GM12878 (cell line): ENCODE measurements at regions not wholly inside any gene's neighbourhood (a gene's known extent, or its start where the extent isn't known, plus 50 kb on each side); places are given as distances from the start of the nearest gene placed in this dataset.

Source experiments
- ATAC-seq: fragments of 200-7000 bp; cut with Tn5 transposase; 3 replicates; pipeline ENCODE4 v1.9.1; 2020; ENCODE audit warnings: mild to moderate bottlenecking, moderate library complexity
- BruUV-seq: library from RNA; stranded (reverse); fragments of 400-500 nt; replicated peaks from 2 replicates; lab custom pipeline; 2021; lab: Mats Ljungman, UMichigan
- CTCF ChIA-PET: fragments of 300-600 bp; sonication (Branson Sonifier 250); formaldehyde crosslinking; extraction: SDS; loops from one replicate; lab custom pipeline; 2021; ENCODE audit warnings: inconsistent platforms; lab: Yijun Ruan, JAX
- POLR2A ChIA-PET: fragments of 350-600 bp; formaldehyde crosslinking; extraction: SDS; loops from one replicate; lab custom pipeline; 2021; ENCODE audit warnings: inconsistent platforms; lab: Charles Lee
- RAD21 ChIA-PET: fragments of 300-600 bp; sonication (Branson Sonifier 250); formaldehyde crosslinking; loops from one replicate; lab custom pipeline; 2023; ENCODE audit warnings: antibody characterized with exemption; ENCODE audit not compliant: unreplicated experiment; lab: Charles Lee
- SMC1A ChIA-PET: fragments of 300-600 bp; sonication (Branson Sonifier 250); formaldehyde crosslinking; loops from one replicate; lab custom pipeline; 2023; ENCODE audit not compliant: unreplicated experiment, uncharacterized antibody; lab: Charles Lee
- DNase-seq: peaks from one replicate; pipeline ENCODE4 v3.0.0-alpha.2; 2011; ENCODE audit warnings: low read depth, low spot score
- FAIRE-seq: peaks from 3 replicates; lab custom pipeline; 2011; peaks lifted over from hg19 to GRCh38; lab: Jason Lieb, UNC
- H2AFZ ChIP-seq: 2 replicates; pipeline ENCODE4 v1.6.0; 2011; ENCODE audit warnings: low read depth, low read length, control low read depth; ENCODE audit not compliant: control insufficient read depth
- H3K27ac ChIP-seq: 2 replicates; pipeline ENCODE4 v1.5.1; 2011; ENCODE audit warnings: control low read depth; ENCODE audit not compliant: control insufficient read depth, insufficient read depth
- H3K27me3 ChIP-seq, 2 experiments: replicated peaks in 1 of 2; 2 replicates each; pipeline versions ENCODE4 v1.6.0 to v1.6.1; 2011; ENCODE audit warnings: low read length in 1 of 2; ENCODE audit not compliant: control insufficient read depth in 2 of 2, insufficient read depth in 2 of 2
- H3K36me3 ChIP-seq, 2 experiments: 2 replicates each; pipeline ENCODE4 v1.5.1; 2011; ENCODE audit warnings: low read length in 1 of 2; ENCODE audit not compliant: control insufficient read depth in 2 of 2, insufficient read depth in 2 of 2
- H3K4me1 ChIP-seq: 2 replicates; pipeline ENCODE4 v1.6.1; 2011; ENCODE audit warnings: mild to moderate bottlenecking, low read length, moderate library complexity, mixed read lengths; ENCODE audit not compliant: control insufficient read depth, insufficient read depth
- H3K4me2 ChIP-seq: 2 replicates; pipeline ENCODE4 v1.6.0; 2011; ENCODE audit warnings: control low read depth; ENCODE audit not compliant: control insufficient read depth, insufficient read depth
- H3K4me3 ChIP-seq: fragments of 200-600 bp; sonication (generic); 2 replicates; pipeline ENCODE4 v1.5.1; 2016
- H3K79me2 ChIP-seq: 2 replicates; pipeline ENCODE4 v1.6.0; 2011; ENCODE audit warnings: low read length; ENCODE audit not compliant: control insufficient read depth, insufficient read depth
- H3K9ac ChIP-seq: 2 replicates; pipeline ENCODE4 v1.8.0; 2011; ENCODE audit warnings: low read length, control low read depth, mixed read lengths; ENCODE audit not compliant: control insufficient read depth, insufficient read depth
- H3K9me3 ChIP-seq: replicated peaks from 3 replicates; pipeline ENCODE4 v1.5.1; 2011; ENCODE audit warnings: mild to moderate bottlenecking, low read length; ENCODE audit not compliant: control insufficient read depth, insufficient read depth
- H4K20me1 ChIP-seq: 2 replicates; pipeline ENCODE4 v1.6.0; 2011; ENCODE audit not compliant: control insufficient read depth, insufficient read depth
- HCFC1 ChIP-seq: fragments of 150-350 bp; IDR thresholded peaks from 2 replicates; pipeline ENCODE4 v1.6.1; 2014; ENCODE audit warnings: low read length
- NFYA ChIP-seq: IDR thresholded peaks from 2 replicates; pipeline ENCODE4 v1.6.1; 2011; ENCODE audit warnings: low read depth, mild to moderate bottlenecking, low read length, improper control_type of control experiment, borderline replicate concordance
- NR2F1 ChIP-seq: fragments of 450-650 bp; conservative IDR thresholded peaks from 2 replicates; pipeline ENCODE4 v1.6.1; 2017; ENCODE audit warnings: mild to moderate bottlenecking
- SPI1 ChIP-seq: IDR thresholded peaks from 2 replicates; pipeline ENCODE4 v1.6.1; 2011; ENCODE audit warnings: low read depth, mild to moderate bottlenecking, low read length, moderate library complexity, borderline replicate concordance; ENCODE audit not compliant: insufficient read depth
- SUZ12 ChIP-seq: fragments of 200-600 bp; sonication (generic); IDR thresholded peaks from one replicate; pipeline ENCODE4 v1.6.1; 2018; ENCODE audit warnings: antibody characterized with exemption, mild to moderate bottlenecking; ENCODE audit not compliant: unreplicated experiment
- TARDBP ChIP-seq: IDR thresholded peaks from 2 replicates; pipeline ENCODE4 v1.6.1; 2016; ENCODE audit warnings: borderline replicate concordance
- WGBS: methylation state at CpG from one replicate; pipeline ENCODE4 v1.1.6; 2016; ENCODE audit warnings: low lambda C conversion rate; ENCODE audit not compliant: insufficient replicate concordance, insufficient coverage; ENCODE audit errors: missing lambda C conversion rate; 5-methylcytosine and 5-hydroxymethylcytosine counted together
- in situ Hi-C: fragments of 300-500 bp; cut with MboI; formaldehyde crosslinking; loops from 9 replicates; pipeline ENCODE4 v1.14.3; 2018; ENCODE audit warnings: mixed read lengths
- intact Hi-C: fragments of 100-400 bp; cut with micrococcal nuclease; formaldehyde crosslinking; loops from one replicate; pipeline ENCODE4 v1.14.2; 2022; ENCODE audit not compliant: unreplicated experiment
- TF ChIP-seq, protein P1 (sequence below): fragments of 450-650 bp; IDR thresholded peaks from 2 replicates; pipeline ENCODE4 v1.6.1; 2016; ENCODE audit warnings: mild to moderate bottlenecking

DNA sequence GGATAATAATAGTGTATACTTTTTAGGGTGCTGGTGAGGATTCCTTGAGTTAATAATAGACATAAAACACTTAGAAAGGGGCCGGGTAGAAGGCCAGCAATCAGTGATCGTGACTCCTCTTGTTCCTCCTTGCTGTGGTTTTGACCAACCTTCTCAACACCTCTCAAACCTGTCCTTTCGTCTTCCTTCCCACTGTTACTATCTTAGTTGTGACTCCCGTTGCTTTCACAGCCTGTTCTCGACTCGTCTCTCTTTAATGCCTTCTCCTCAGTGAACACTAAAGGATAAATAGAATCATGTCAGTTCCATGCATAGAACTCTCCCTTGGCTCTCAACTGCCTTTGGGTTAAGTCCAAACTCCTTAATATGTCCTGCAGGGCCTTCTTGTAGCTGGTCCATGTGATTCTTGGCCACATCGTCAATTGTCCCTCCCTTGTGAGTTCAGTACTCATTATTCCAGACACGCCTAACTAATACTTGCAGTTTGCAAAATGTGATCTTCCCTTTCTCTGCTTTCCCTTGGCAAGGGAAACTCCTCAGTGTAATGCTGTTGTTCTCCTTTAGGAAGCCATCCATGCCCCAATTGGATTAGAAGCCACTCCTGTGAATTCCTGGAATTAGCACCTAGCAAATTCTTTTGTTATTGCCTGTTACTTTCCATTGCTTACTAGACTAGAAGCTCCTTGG is 164.9 kb downstream of the UTRN start:
- POLR2A ChIA-PET = no interaction called here
- RAD21 ChIA-PET = interaction anchor here (0.6 kb wide), 2 partner anchors 28 to 347 kb away, joined by 3 read pairs; no protein-coding TSS in a partner anchor
- Histone ChIP-seq H3K4me1 (no peaks in the 10 kb centered on the region), H2AFZ (no peak overlapping the region), H3K27me3 (no peaks in the 10 kb centered on the region), H3K79me2 (no peaks in the 10 kb centered on the region), H3K4me3 (no peak overlapping the region), H4K20me1 (no peaks in the 10 kb centered on the region), H3K9me3 (no peaks in the 10 kb centered on the region), H3K27ac (no peak overlapping the region), H3K36me3 (peaks cover 2 to 6% of the 10 kb centered on the region in 2 experiments; a peak in 3 of 4 replicates), H3K9ac (no peak overlapping the region), H3K4me2 (no peak overlapping the region)
- ATAC-seq (no peak), DNase-seq (no peak), FAIRE-seq (no peak)
- SMC1A ChIA-PET = interaction anchor here (0.6 to 1.6 kb wide), 3 partner anchors 10 to 31 kb away, joined by 3 to 6 read pairs (median 3); no protein-coding TSS in a partner anchor
- in situ Hi-C loops = no loop called here
- intact Hi-C loops = no loop called here
- CTCF ChIA-PET = interaction anchor here (0.7 kb wide), 1 partner anchor 12 kb away, joined by 3 read pairs; no protein-coding TSS in a partner anchor
- no TSS peak for BruUV-seq
- no peak for TF ChIP-seq SUZ12
- no peak for TF ChIP-seq TARDBP
- no peak for TF ChIP-seq HCFC1
- TF ChIP-seq, protein P1, sequence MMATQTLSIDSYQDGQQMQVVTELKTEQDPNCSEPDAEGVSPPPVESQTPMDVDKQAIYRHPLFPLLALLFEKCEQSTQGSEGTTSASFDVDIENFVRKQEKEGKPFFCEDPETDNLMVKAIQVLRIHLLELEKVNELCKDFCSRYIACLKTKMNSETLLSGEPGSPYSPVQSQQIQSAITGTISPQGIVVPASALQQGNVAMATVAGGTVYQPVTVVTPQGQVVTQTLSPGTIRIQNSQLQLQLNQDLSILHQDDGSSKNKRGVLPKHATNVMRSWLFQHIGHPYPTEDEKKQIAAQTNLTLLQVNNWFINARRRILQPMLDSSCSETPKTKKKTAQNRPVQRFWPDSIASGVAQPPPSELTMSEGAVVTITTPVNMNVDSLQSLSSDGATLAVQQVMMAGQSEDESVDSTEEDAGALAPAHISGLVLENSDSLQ = no peak
- no peak for TF ChIP-seq NFYA
- TF ChIP-seq SPI1 = no peak
- TF ChIP-seq NR2F1 = no peak
- WGBS = 95% methylated on average over 8 of the region's 8 CpGs
